ENCODE measurements at regions not wholly inside any gene's neighbourhood (a gene's known extent, or its start where the extent isn't known, plus 50 kb on each side); places are given as distances from the start of the nearest gene placed in this dataset.

- TF ChIP-seq EZH2 (IDR thresholded peaks at IDR 0.05; ENCODE audit: borderline replicate concordance, low read length) (no peak), CTCF (conservative IDR thresholded peaks at IDR 0.05 in 1 of 2, IDR thresholded peaks at IDR 0.05 in 1 of 2; ENCODE audit: extremely low read depth in 1 of 2, insufficient read depth in 1 of 2, low read depth in 1 of 2, low read length in 2 of 2) (no peak)
These were observed 58.3 kb upstream of the IYD start for GRCh38 chr6:150310539-150310938.

All from mammary epithelial cell (primary cell).